Mammary epithelial cell (primary cell): ENCODE measurements at regions not wholly inside any gene's neighbourhood (a gene's known extent, or its start where the extent isn't known, plus 50 kb on each side); places are given as distances from the start of the nearest gene placed in this dataset.

Experiments used
- CTCF ChIP-seq, 2 donors: IDR thresholded peaks in 1 of 2; conservative IDR thresholded peaks in 1 of 2; 2 replicates each; pipeline ENCODE4 v1.5.1; 2011 to 2012; ENCODE audit warnings: inconsistent platforms in 2 of 2, low read length in 2 of 2, mild to moderate bottlenecking in 2 of 2, control low read depth in 1 of 2, low read depth in 1 of 2; ENCODE audit not compliant: insufficient read depth in 1 of 2; ENCODE audit errors: extremely low read depth in 1 of 2
- EZH2 ChIP-seq: IDR thresholded peaks from 2 replicates; pipeline ENCODE4 v1.6.1; 2012; ENCODE audit warnings: low read length, inconsistent platforms, borderline replicate concordance

- no peak for TF ChIP-seq CTCF (conservative IDR thresholded peaks at IDR 0.05 in 1 of 2, IDR thresholded peaks at IDR 0.05 in 1 of 2; ENCODE audit: extremely low read depth in 1 of 2, insufficient read depth in 1 of 2, low read depth in 1 of 2, low read length in 2 of 2)
- no peak for TF ChIP-seq EZH2
Observed at GRCh38 chr2:192459422-192459821, 264.7 kb upstream of the TMEFF2 start.
